AG10803 (cell line): ENCODE measurements at regions not wholly inside any gene's neighbourhood (a gene's known extent, or its start where the extent isn't known, plus 50 kb on each side); places are given as distances from the start of the nearest gene placed in this dataset.
A peak's percentile ranks its signal among the peaks of the same experiment; 100 is the strongest.

Experiments used
- DNase-seq: peaks from one replicate; pipeline ENCODE4 v3.0.0; 2010; ENCODE audit warnings: low read depth
- H3K4me3 ChIP-seq: 2 replicates; pipeline ENCODE4 v1.5.1; 2011; ENCODE audit warnings: mild to moderate bottlenecking, low read length, control low read depth
- CTCF ChIP-seq: conservative IDR thresholded peaks from 2 replicates; pipeline ENCODE4 v1.5.1; 2011; ENCODE audit warnings: mild to moderate bottlenecking, low read length, control low read depth, inconsistent platforms

GRCh38 chr1:79929356-79929755, 922.8 kb upstream of the ADGRL4 start:
- no peak for DNase-seq
- no peak for TF ChIP-seq CTCF
- H3K4me3 ChIP-seq, result no peak overlapping the region

GRCh38 chr1:79928901-79929300, 922.4 kb upstream of the ADGRL4 start:
- H3K4me3 ChIP-seq, result no peak overlapping the region
- TF ChIP-seq CTCF, result no peak

GRCh38 chr1:79920960-79921669, 914.6 kb upstream of the ADGRL4 start:
- H3K4me3 ChIP-seq, result no peak overlapping the region
- no peak for DNase-seq
- no peak for TF ChIP-seq CTCF

More at GRCh38 chr1:79928901-79929300, 922.4 kb upstream of the ADGRL4 start:
- DNase-seq, result no peak

- no peak for TF ChIP-seq CTCF
- DNase-seq, result no peak
- no peak overlapping the region for H3K4me3 ChIP-seq
Observed at GRCh38 chr1:79914896-79915295, 908.4 kb upstream of the ADGRL4 start.

GRCh38 chr1:79912813-79913212, 906.3 kb upstream of the ADGRL4 start:
- H3K4me3 ChIP-seq, result no peak overlapping the region
- no peak for DNase-seq
- TF ChIP-seq CTCF, result no peak

- DNase-seq, result peak; percentile 8
- H3K4me3 ChIP-seq, result no peak overlapping the region
- TF ChIP-seq CTCF, result no peak
Observed at GRCh38 chr1:79903321-79903720, 896.8 kb upstream of the ADGRL4 start.

- DNase-seq, result no peak
- no peak overlapping the region for H3K4me3 ChIP-seq
- TF ChIP-seq CTCF, result no peak
Observed at GRCh38 chr1:79902418-79902817, 895.9 kb upstream of the ADGRL4 start.
